T-cell (primary cell): ENCODE measurements at regions not wholly inside any gene's neighbourhood (a gene's known extent, or its start where the extent isn't known, plus 50 kb on each side); places are given as distances from the start of the nearest gene placed in this dataset.

Source experiments
- ATAC-seq, 4 experiments: fragments of 200-7000 bp in 3 of 4; fragments of 150-1000 bp in 1 of 4; cut with Tn5 transposase; replicated peaks in 1 of 4; 1 replicate in 3 of 4; 2 replicates in 1 of 4; pipeline ENCODE4 v1.10.0; 2021; ENCODE audit warnings: moderate library complexity in 3 of 4, mild to moderate bottlenecking in 2 of 4, moderate number of reproducible peaks in 1 of 4
- CTCF ChIA-PET, 2 donors: fragments of 300-600 bp; sonication (Branson Sonifier 250); formaldehyde crosslinking; loops; one replicate each; lab custom pipeline; 2022; ENCODE audit warnings: antibody characterized with exemption in 2 of 2; lab: Charles Lee
- POLR2A ChIA-PET, 2 donors: fragments of 300-600 bp; sonication (Branson Sonifier 250); formaldehyde crosslinking; loops; one replicate each; lab custom pipeline; 2022; ENCODE audit warnings: antibody characterized with exemption in 2 of 2; lab: Charles Lee
- DNase-seq, 35 experiments: peaks; one replicate each; pipeline versions ENCODE4 v3.0.0 to v3.0.0-alpha.2; 2013 to 2023
- H3K27ac ChIP-seq: one replicate; pipeline ENCODE4 v1.5.1; 2013; ENCODE audit warnings: low read length
- H3K27me3 ChIP-seq, 2 experiments: replicated peaks in 1 of 2; 1 replicate in 1 of 2; 2 replicates in 1 of 2; pipeline versions ENCODE4 v1.6.1 to v1.7.0; 2013; ENCODE audit warnings: low read length in 1 of 2, mixed read lengths in 1 of 2; ENCODE audit not compliant: control insufficient read depth in 2 of 2, insufficient read depth in 2 of 2; ENCODE audit errors: extremely low read depth in 1 of 2
- H3K36me3 ChIP-seq, 2 donors: 1 replicate in 1 of 2; 2 replicates in 1 of 2; pipeline versions ENCODE4 v1.6.1 to v1.7.0; 2013; ENCODE audit warnings: low read length in 1 of 2; ENCODE audit not compliant: control insufficient read depth in 2 of 2, insufficient read depth in 1 of 2; ENCODE audit errors: extremely low read depth in 1 of 2
- H3K4me1 ChIP-seq, 2 experiments: 1 replicate in 1 of 2; 2 replicates in 1 of 2; pipeline versions ENCODE4 v1.6.1 to v1.7.0; 2013; ENCODE audit warnings: low read length in 2 of 2, mixed read lengths in 1 of 2; ENCODE audit not compliant: insufficient read depth in 2 of 2, control insufficient read depth in 1 of 2; ENCODE audit errors: extremely low read depth in 1 of 2
- H3K4me3 ChIP-seq, 2 donors: 1 replicate in 1 of 2; 2 replicates in 1 of 2; pipeline versions ENCODE4 v1.5.1 to v1.7.0; 2013; ENCODE audit warnings: mild to moderate bottlenecking in 2 of 2, low read length in 1 of 2, moderate library complexity in 1 of 2; ENCODE audit not compliant: control insufficient read depth in 1 of 2; ENCODE audit errors: extremely low read depth in 1 of 2
- H3K9me3 ChIP-seq: 2 replicates; pipeline ENCODE4 v1.7.0; 2013
- H3K27ac Mint-ChIP-seq, 2 donors: one replicate each; pipeline ENCODE4 v1.8.0; 2020 to 2021; ENCODE audit warnings: mild to moderate bottlenecking in 2 of 2, mixed read lengths in 2 of 2
- H3K27me3 Mint-ChIP-seq, 2 donors: one replicate each; pipeline ENCODE4 v1.8.0; 2021 to 2022; ENCODE audit warnings: mixed read lengths in 2 of 2
- H3K36me3 Mint-ChIP-seq: one replicate; pipeline ENCODE4 v1.8.0; 2021; ENCODE audit warnings: mixed read lengths
- H3K4me1 Mint-ChIP-seq, 3 donors: one replicate each; pipeline ENCODE4 v1.8.0; 2020 to 2022; ENCODE audit warnings: mixed read lengths in 3 of 3, mild to moderate bottlenecking in 1 of 3
- H3K4me3 Mint-ChIP-seq, 3 donors: one replicate each; pipeline ENCODE4 v1.8.0; 2020 to 2022; ENCODE audit warnings: mild to moderate bottlenecking in 3 of 3, mixed read lengths in 3 of 3, moderate library complexity in 3 of 3
- H3K9me3 Mint-ChIP-seq, 3 donors: one replicate each; pipeline ENCODE4 v1.8.0; 2020 to 2022; ENCODE audit warnings: mixed read lengths in 3 of 3
- WGBS: methylation state at CpG from one replicate; pipeline ENCODE4 v1.1.5; 2013; ENCODE audit warnings: missing lambda C conversion rate; ENCODE audit not compliant: insufficient coverage; 5-methylcytosine and 5-hydroxymethylcytosine counted together

- no peaks in the 10 kb centered on the region for H3K9me3 ChIP-seq
- no peak overlapping the region for H3K4me3 ChIP-seq
- H3K27me3 Mint-ChIP-seq = peaks cover 17 to 22% of the 10 kb centered on the region in 2 donors
- H3K4me1 ChIP-seq = no peaks in the 10 kb centered on the region
- H3K36me3 ChIP-seq = no peaks in the 10 kb centered on the region
- DNase-seq (no peak), ATAC-seq (no peak)
- H3K9me3 Mint-ChIP-seq = peaks cover 4 to 14% (median 13%) of the 10 kb centered on the region in 3 donors
- H3K4me1 Mint-ChIP-seq = no peaks in the 10 kb centered on the region
- H3K36me3 Mint-ChIP-seq = no peaks in the 10 kb centered on the region
- no peak overlapping the region for H3K27ac ChIP-seq
- no peak overlapping the region for H3K4me3 Mint-ChIP-seq
- no CpG with 5 or more reads among the region's 4 CpGs for WGBS
- ChIA-PET CTCF (no interaction called here), POLR2A (no interaction called here)
- no peak overlapping the region for H3K27ac Mint-ChIP-seq
- H3K27me3 ChIP-seq = peaks cover 0 to 5% of the 10 kb centered on the region in 2 experiments
Observed at GRCh38 chr15:92315144-92315543, 78.5 kb upstream of the ST8SIA2 start.

GRCh38 chr15:92315595-92316211 is 78.0 kb upstream of the ST8SIA2 start:
- H3K4me3 ChIP-seq = no peak overlapping the region
- Mint-ChIP-seq H3K36me3 (no peaks in the 10 kb centered on the region), H3K27ac (no peak overlapping the region), H3K4me1 (no peaks in the 10 kb centered on the region), H3K27me3 (peaks cover 17 to 22% of the 10 kb centered on the region in 2 donors), H3K4me3 (no peak overlapping the region), H3K9me3 (peaks cover 4 to 14% (median 13%) of the 10 kb centered on the region in 3 donors)
- ATAC-seq (no peak), DNase-seq (no peak)
- no peaks in the 10 kb centered on the region for H3K9me3 ChIP-seq
- no peaks in the 10 kb centered on the region for H3K4me1 ChIP-seq
- peaks cover 0 to 5% of the 10 kb centered on the region in 2 experiments for H3K27me3 ChIP-seq
- no CpG with 5 or more reads among the region's 2 CpGs for WGBS
- CTCF ChIA-PET = no interaction called here
- H3K27ac ChIP-seq = no peak overlapping the region
- H3K36me3 ChIP-seq = no peaks in the 10 kb centered on the region
- POLR2A ChIA-PET = no interaction called here

GRCh38 chr15:92316586-92317295 is 76.9 kb upstream of the ST8SIA2 start:
- Mint-ChIP-seq H3K4me3 (no peak overlapping the region), H3K36me3 (no peaks in the 10 kb centered on the region), H3K27ac (no peak overlapping the region), H3K27me3 (peaks cover 17 to 21% of the 10 kb centered on the region in 2 donors), H3K4me1 (no peaks in the 10 kb centered on the region), H3K9me3 (peaks cover 4 to 13% (median 10%) of the 10 kb centered on the region in 3 donors)
- ChIA-PET POLR2A (no interaction called here), CTCF (no interaction called here)
- Histone ChIP-seq H3K27me3 (peaks cover 0 to 5% of the 10 kb centered on the region in 2 experiments), H3K36me3 (no peaks in the 10 kb centered on the region), H3K4me1 (no peaks in the 10 kb centered on the region), H3K9me3 (no peaks in the 10 kb centered on the region), H3K27ac (no peak overlapping the region), H3K4me3 (no peak overlapping the region)
- DNase-seq (no peak), ATAC-seq (no peak)
- 83% methylated on average over 8 of the region's 14 CpGs for WGBS

GRCh38 chr15:92320012-92320699 is 73.5 kb upstream of the ST8SIA2 start:
- no peak for ATAC-seq
- Histone ChIP-seq H3K27me3 (peaks cover 0 to 10% of the 10 kb centered on the region in 2 experiments), H3K4me1 (no peaks in the 10 kb centered on the region), H3K27ac (no peak overlapping the region), H3K4me3 (no peak overlapping the region), H3K36me3 (no peaks in the 10 kb centered on the region), H3K9me3 (no peaks in the 10 kb centered on the region)
- Mint-ChIP-seq H3K4me1 (no peaks in the 10 kb centered on the region), H3K4me3 (no peak overlapping the region), H3K36me3 (no peaks in the 10 kb centered on the region), H3K9me3 (no peaks in the 10 kb centered on the region), H3K27me3 (peaks cover 16 to 23% of the 10 kb centered on the region in 2 donors), H3K27ac (no peak overlapping the region)
- no peak for DNase-seq
- ChIA-PET CTCF (no interaction called here), POLR2A (no interaction called here)
- WGBS = 83% methylated on average over 4 of the region's 6 CpGs

DNA sequence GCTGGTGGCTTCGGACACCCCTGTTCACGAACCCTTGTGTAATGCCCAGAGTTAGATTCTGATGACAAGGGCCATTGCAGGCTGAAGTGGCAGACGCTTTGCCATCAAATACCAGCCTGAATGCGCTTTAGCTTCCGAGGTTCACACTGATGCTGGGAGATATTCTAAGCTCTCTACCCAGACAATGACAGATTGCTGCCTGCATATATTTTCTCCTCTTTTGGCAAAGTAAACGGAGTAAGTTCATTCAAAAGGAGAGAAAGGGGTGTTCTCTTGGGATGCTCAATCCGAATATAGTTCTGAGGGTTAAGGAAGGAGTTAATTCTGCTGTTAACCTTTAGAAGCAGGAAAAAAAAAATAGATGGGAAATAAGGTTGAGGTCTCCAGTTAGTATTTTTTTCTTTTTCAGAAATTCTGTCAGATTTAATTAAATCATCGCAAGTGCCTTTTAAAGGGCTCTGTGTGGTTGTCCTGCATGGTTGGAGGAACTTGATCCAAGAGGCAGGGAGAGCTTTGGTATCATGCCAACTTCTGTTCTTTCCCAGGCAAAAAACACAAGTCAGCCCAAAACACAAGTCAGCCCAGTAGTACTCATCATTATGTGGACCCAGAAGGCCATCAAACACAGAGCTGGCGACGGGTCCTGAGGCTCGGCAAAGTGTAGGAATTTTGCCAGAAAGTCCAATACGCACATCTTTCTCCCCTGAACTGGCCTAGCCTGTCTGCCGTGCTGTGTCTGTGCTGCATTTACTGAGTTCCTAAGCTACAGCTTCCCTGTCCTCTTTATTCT is 70.9 kb upstream of the ST8SIA2 start:
- DNase-seq (no peak), ATAC-seq (no peak)
- Mint-ChIP-seq H3K36me3 (no peaks in the 10 kb centered on the region), H3K9me3 (no peaks in the 10 kb centered on the region), H3K4me1 (no peaks in the 10 kb centered on the region), H3K4me3 (no peak overlapping the region), H3K27ac (no peak overlapping the region), H3K27me3 (peaks cover 13 to 17% of the 10 kb centered on the region in 2 donors)
- Histone ChIP-seq H3K36me3 (no peaks in the 10 kb centered on the region), H3K4me3 (no peak overlapping the region), H3K4me1 (no peaks in the 10 kb centered on the region), H3K27ac (no peak overlapping the region), H3K9me3 (no peaks in the 10 kb centered on the region), H3K27me3 (peaks cover 0 to 10% of the 10 kb centered on the region in 2 experiments)
- 83% methylated on average over 10 of the region's 13 CpGs for WGBS
- ChIA-PET CTCF (no interaction called here), POLR2A (no interaction called here)

GRCh38 chr15:92323525-92323924 is 70.2 kb upstream of the ST8SIA2 start:
- peaks cover 11 to 16% of the 10 kb centered on the region in 2 donors for H3K27me3 Mint-ChIP-seq
- no CpG with 5 or more reads among the region's 3 CpGs for WGBS

More at GRCh38 chr15:92323525-92323924, 70.2 kb upstream of the ST8SIA2 start:
- DNase-seq (no peak), ATAC-seq (no peak)
- POLR2A ChIA-PET = no interaction called here
- no peaks in the 10 kb centered on the region for H3K4me1 ChIP-seq
- H3K4me1 Mint-ChIP-seq = no peaks in the 10 kb centered on the region
- no peak overlapping the region for H3K4me3 Mint-ChIP-seq
- no peak overlapping the region for H3K27ac ChIP-seq
- no peak overlapping the region for H3K27ac Mint-ChIP-seq
- no peak overlapping the region for H3K4me3 ChIP-seq
- no peaks in the 10 kb centered on the region for H3K36me3 Mint-ChIP-seq
- no peaks in the 10 kb centered on the region for H3K9me3 ChIP-seq
- CTCF ChIA-PET = no interaction called here
- peaks cover 0 to 10% of the 10 kb centered on the region in 2 experiments for H3K27me3 ChIP-seq
- no peaks in the 10 kb centered on the region for H3K9me3 Mint-ChIP-seq
- no peaks in the 10 kb centered on the region for H3K36me3 ChIP-seq
